ENCODE measurements at regions not wholly inside any gene's neighbourhood (a gene's known extent, or its start where the extent isn't known, plus 50 kb on each side); places are given as distances from the start of the nearest gene placed in this dataset.

GRCh38 chr13:62292714-62293480 is 877.2 kb upstream of the PCDH20 start:
- no peak for DNase-seq

GRCh38 chr13:62290542-62290941 is 874.9 kb upstream of the PCDH20 start:
- no peak for DNase-seq

GRCh38 chr13:62287764-62288163 is 872.1 kb upstream of the PCDH20 start:
- no peak for DNase-seq

- DNase-seq = no peak
Measured at GRCh38 chr13:62280590-62280989, 864.9 kb upstream of the PCDH20 start.

- DNase-seq = no peak
Measured at GRCh38 chr13:62278271-62278670, 862.6 kb upstream of the PCDH20 start.

- DNase-seq = no peak
Measured at GRCh38 chr13:62251734-62252133, 836.1 kb upstream of the PCDH20 start.

DNA sequence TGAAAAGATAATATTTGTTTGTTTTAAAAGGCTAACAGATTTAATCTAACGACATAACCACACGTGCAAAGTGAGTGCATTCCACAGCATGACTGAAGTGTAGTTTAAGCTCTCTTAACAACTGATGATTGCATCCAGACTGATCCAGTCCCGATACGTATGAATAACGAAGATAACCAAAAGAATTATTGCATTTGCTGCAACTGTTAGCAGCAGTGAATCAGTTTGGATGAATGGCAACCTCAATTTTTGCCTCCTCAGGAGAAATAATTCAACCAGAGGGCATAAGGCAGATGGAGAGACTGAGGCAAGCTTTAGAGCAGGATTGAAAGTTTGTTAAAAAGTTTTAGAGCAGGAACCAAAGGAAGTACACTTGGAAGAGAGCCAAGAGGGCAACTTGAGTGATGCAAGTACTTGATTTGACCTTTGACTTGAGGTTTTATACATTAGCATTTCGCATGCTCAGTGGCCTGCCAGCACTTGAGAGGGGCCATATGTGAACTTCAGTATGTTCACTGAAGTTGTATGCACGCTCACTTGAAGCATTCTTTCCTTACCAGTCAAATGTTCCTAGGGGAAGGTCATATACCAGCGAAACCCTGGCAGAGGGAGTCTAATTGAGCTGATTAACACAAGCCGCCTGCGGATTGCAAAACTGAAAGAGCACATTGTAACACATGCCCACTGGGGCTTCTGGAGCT is 835.0 kb upstream of the PCDH20 start:
- no peak for DNase-seq

GRCh38 chr13:62246581-62246980 is 830.9 kb upstream of the PCDH20 start:
- no peak for DNase-seq

GRCh38 chr13:62243106-62243505 is 827.5 kb upstream of the PCDH20 start:
- no peak for DNase-seq

GRCh38 chr13:62234780-62235440 is 819.3 kb upstream of the PCDH20 start:
- DNase-seq = no peak

DNA sequence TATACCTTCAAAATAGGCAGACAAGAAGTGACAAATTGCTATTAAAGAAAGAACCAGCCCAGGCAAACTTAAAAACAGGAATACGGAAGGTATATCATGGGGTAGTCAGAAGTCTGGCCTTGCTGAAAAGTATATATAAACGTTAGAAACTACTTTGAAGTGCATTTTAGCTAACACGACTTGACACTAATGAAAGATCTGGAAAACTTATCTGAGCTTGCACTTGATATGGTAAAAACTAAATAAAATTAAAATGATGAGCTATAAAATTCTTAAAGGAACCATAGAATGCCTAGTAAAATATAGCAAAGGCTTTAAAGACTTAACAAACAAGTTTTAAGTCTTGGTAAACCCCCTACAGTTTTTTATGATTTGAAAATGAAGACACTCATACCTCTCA is 795.3 kb upstream of the PCDH20 start:
- no peak for DNase-seq

DNA sequence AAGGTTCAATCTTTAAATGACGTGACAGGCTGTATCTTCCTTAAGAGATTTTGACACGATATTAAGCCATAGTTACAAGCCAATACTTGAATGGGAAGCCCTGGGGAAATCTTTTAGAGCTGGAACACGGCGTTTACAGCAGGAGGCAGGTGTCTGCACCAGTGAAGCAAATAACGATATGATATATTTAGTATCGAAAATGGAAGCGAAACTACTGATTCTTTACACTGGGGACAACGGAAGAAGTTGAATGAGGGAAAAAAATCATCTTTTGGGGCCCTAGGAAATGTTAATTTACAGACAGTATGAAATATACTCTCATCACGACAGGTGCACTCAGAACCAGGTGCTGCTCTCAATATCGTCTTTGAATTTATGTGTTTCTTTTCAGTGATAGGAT is 793.9 kb upstream of the PCDH20 start:
- DNase-seq = peak; percentile 28

DNA sequence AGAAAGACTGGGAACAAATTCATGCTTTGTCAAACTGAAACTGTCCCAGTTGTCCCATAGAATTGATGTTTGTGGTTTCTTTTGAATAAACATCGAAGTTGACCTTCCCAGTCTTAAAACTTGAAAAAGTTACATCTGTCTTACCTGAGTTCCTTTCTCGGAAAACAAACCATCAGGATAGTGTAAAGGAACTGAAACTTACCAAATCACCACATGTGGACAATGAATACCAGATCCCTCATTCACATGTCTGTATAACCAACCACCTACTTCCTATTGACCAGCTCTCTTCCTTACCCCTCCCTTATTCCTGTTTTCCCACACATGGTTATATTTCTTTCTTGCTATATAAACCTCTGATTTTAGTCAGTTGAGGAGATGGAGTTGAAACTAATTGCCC is 791.7 kb upstream of the PCDH20 start:
- DNase-seq = no peak

DNA sequence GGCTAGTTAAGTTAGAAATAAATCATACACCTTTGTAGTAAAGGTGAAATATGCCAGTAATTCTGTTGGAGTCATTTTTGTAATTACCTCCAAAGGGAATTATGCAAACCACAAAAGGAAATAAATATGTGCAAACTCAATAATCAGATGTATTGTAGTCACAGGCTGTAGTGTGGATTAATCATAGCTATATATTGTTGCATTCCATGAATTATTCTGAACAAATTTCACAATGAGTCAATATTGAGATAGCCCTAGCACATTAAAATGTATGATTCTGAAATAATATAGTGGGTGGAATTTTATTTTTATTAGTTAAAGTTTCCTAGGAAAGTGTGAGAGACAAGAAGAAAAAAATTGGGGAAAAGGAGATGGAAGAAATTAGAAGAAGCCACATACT is 790.5 kb upstream of the PCDH20 start:
- no peak for DNase-seq

DNA sequence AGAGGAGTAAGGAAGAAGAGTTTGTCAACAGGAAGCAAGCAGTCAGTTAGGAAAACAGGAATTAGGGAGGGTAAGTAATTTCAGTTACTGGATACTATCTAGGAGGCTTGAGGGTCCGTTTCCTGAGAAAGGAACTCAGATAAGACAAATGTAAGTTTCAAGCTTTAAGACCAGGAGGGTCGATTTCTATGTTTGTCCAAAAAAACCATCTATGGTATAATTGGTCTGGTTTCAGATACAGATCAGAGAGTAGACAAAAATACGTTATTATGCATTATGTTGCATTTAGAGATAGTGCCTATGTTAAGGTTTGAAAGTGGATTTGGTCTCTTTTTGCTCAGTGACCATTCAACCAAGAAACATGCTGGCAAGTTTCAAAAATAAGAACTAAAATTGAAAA is 789.6 kb upstream of the PCDH20 start:
- no peak for DNase-seq

GRCh38 chr13:62194371-62194770 is 778.7 kb upstream of the PCDH20 start:
- no peak for DNase-seq

- no peak for DNase-seq
Measured at GRCh38 chr13:62193919-62194318, 778.3 kb upstream of the PCDH20 start.

DNA sequence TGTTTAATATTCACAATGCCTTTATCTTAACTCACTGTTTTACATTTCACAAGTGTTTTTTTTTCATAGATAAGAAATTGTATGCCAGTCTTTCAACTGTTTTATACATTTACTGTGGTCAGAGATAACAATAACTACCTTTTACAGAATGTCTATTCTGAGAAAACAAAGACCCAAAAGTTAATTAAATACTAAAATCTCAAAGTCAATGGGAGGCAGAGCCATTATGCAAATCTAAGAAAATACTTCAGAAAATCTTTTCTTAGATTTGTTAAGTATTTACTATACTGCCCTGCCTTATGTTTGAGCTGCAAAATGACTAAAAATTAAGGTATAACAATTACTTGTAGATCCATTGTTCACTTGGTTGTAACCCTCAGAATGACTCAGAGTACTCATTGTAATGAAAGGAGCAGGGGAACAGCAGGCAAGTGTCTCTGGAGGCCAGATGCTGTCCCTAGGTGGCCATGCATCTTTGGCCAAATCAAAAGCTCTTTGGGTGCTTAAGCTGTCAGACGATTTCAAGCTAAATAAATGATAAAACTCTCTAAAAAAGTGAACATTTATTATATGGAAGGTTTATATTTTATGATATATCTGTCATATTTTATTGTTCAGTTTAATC is 770.1 kb upstream of the PCDH20 start:
- no peak for DNase-seq

DNA sequence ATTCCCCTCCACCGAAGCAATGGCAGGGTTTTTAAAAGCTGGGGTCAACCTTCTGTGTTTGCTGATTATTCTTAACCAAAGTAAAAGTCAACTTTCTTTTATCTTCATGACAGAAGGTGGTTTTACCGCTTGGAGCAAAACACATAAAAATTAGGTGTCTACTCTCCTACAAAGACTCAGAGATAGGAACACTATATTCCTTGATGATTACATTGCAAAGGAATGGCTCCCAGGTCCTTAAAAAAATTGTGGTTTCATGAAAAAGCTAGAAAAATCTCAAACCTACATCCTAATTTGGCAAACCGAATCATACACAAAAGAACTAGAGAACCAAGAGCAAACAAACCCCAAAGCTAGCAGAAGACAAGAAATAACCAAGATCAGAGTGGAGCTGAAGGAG is 760.4 kb upstream of the PCDH20 start:
- DNase-seq = no peak

DNA sequence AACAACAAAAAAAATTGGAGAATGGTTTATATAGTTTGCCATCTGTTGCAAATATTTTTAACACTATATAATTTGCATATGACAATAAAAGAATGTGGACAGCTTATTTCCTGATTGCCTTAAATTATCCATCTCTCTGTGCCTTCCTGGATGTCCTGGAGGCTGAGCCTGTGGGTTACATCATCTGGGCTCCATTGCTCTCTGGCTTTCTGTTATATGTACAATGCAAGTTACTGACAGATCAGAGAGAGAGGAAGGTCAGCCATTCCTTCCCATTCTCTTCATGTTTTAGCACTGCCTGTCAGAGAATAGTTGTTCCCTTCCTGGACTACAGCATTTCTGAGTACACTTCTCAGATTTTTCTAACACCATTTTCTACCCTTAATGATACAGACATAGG is 758.3 kb upstream of the PCDH20 start:
- DNase-seq = no peak

- DNase-seq = no peak
Measured at GRCh38 chr13:62171697-62172096, 756.0 kb upstream of the PCDH20 start.

DNA sequence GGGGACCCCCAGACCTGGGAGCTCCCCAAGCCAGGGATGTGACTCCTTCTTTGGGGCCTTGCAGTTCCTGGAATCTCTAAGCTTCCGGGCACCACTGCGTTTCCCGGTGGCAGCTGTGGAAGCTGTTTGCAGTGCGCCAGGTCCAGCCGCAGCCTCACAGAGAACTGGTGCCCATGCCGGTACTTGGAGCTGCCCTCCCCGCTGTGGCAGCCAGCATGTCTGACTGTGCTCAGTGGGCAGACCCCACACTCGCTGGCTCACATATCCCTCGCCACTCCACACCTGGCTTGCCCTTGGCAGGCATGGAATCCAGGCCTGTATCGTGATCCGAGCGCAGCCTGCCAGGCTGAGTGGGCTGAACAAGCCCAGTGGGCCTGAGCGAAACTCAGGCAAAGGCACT is 753.2 kb upstream of the PCDH20 start:
- DNase-seq = no peak

DNA sequence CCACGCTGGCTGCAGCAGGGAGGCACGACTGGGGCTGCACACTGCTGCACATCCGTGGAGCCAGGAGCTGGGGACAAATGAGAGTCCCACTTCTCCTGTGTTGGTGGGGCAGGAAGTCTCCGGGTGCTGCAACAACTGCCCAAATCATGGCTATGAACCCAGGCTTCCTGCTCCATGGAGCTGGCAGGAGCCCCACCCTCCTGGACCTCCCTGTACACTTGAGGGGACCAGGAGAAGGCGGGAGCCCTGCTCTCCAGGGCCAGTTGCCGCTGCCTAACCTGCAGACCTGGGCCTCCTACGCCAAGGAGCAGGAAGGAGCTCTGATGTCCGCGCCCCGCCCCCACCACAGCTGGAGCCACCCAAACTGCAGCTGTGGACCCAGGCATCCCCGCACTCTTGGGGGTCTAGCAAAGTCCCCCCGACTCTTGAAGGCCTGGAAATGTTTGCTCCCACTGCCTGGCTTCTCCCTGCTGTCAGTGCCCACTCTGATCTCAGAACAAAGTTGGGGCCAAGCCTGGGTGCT is 752.1 kb upstream of the PCDH20 start:
- DNase-seq = no peak
